ENCODE measurements at regions not wholly inside any gene's neighbourhood (a gene's known extent, or its start where the extent isn't known, plus 50 kb on each side); places are given as distances from the start of the nearest gene placed in this dataset.
"Not testable (repeated sequence)": the region's sequence is repeated elsewhere in the genome, so short reads cannot be mapped to it uniquely, and the experiment has no call there.

DNA sequence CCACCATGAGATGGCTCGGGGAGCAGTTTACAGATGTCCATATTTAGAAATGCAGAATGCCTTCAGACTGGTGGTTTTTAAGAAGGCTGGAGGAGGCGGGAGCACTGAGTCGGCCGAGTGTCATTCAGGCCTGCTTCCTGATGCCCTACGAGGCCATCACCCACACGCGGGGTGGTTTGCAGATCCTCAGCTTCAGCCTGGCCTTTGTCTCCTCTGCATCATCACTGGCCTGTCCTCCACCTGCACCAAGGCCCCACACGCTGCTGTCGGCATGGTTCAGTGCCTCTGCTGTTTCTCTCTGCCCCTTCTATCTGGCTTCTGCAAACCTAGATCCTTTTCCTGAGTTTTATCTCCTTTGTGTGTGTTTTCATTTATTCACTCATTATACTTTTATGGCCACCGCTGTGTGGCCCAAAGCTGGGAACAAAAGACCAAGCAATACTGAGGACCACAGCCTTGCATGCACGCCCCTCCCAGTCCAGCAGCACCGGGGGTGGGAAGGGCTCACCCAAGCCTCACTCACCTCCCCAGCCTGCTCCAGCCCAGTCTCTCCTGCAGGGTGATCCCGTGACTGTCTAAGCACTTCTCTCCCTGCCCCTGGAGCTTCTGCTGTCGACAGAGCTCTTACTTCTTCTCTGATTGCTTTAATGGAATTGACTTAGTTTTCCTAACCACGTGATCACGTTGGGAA lies 240.8 kb downstream of the TEX29 start:
- no peak for DNase-seq

DNA sequence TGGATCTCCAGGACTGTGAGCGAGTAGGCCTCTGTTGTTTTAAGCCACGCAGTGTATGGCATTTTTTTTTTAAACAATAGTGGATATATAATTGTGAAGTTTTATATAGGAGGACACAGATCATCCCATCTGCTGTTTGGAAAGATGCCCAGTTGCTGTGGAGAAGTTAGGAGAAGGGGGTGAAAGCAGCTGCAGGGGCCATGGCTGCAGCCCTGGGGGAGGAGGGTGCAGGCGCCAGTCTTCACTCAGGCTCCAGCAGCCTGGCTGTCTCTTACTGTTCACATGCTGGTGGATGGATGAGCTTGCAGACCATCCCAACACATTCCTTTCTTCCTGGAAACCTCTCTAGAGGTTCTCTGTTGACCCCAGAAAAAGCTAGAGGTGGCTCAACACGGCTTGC lies 242.3 kb downstream of the TEX29 start:
- DNase-seq = no peak

DNA sequence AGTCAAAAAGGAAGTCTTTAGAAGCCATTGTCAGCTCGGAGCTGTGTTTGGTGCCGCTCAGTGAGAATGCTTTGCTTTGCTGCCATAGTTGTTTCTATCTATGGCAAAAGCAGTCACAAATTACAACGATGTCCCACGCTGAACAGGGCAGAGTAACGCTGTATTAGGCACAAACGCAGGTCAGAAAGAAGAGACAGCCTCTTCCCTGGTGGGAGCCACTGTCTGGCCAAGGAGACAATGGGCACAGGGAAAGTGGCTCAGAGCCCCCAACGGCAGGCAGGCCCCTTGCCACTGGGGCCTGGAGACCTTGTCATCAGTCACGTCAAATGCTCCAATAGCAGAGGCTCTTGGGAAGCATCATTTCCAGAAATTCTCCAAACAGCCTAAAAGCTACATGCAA lies 244.2 kb downstream of the TEX29 start:
- DNase-seq = no peak

- DNase-seq = no peak
Measured at GRCh38 chr13:111565400-111565799, 245.0 kb downstream of the TEX29 start.

- no peak for DNase-seq
Measured at GRCh38 chr13:111566567-111566966, 246.1 kb downstream of the TEX29 start.

DNA sequence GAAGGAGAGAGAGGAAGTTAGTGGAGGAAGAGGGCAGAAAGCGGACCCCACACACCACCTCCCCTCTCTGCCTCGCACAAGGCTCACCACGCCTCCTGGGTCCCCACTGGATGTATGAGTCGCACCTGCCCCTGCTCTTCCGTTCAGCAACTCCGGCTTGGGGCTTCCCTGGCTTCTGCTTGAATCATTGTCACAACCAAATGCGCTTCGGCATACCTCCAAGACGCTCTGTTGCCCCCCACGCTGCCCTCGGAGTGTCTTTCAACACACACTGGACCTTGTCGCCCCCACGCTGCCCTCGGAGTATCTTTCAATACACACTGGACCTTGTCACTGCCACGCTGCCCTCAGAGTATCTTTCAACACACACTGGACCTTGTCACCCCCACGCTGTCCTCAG lies 247.2 kb downstream of the TEX29 start:
- DNase-seq = no peak

DNA sequence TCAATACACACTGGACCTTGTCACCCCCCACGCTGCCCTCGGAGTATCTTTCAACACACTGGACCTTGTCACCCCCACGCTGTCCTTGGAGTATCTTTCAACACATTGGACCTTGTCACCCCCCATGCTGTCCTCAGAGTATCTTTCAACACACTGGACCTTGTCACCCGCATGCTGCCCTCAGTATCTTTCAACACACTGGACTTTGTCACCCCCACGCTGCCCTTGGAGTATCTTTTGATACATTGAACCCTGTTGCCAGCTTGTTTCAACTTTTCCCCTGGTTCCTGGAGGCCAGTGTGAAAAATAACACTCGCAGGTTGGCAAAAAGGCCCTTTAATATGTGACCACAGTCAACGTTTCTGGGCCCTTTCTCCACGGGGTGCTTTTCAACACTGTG lies 247.8 kb downstream of the TEX29 start:
- DNase-seq = no peak

GRCh38 chr13:111570911-111571310 lies 250.5 kb downstream of the TEX29 start:
- no peak for DNase-seq

DNA sequence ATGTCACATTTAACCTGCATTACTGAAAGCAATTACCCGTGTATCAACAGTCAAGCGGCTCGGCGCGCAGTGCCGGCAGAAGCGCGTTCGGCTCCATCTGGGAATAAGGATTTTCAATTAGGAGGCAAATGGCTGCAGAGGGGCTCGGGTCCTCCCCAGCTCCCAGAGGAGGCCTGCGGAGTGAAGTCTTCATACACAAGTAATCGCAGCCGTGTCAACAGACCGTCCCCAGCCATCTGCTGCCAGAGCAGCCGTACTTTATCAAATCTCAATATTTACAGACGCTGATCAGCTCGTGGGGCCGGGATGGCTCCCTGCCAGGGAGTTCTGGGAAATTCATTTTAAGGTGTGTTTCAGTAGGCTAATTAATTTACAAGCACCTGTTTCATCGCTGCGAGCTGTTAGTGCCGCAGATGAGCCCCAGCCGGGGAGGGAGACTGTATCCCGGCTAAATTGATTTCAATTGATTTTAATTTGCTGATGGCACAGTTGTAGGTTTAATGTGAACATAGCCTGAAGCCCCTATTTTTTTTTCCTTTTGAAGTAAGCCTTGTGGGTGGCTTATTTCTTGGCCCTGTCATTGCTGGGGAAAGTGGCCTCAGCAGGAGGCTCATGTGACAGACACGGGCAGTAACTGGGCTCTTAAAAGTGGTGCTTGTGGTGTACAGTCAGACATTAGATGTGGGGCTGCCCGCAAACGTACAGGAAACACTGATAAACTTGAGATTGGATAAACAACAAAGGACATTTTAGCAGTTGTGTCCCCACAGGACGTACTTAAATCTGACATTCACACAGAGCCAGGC lies 252.7 kb downstream of the TEX29 start:
- no peak for DNase-seq

DNA sequence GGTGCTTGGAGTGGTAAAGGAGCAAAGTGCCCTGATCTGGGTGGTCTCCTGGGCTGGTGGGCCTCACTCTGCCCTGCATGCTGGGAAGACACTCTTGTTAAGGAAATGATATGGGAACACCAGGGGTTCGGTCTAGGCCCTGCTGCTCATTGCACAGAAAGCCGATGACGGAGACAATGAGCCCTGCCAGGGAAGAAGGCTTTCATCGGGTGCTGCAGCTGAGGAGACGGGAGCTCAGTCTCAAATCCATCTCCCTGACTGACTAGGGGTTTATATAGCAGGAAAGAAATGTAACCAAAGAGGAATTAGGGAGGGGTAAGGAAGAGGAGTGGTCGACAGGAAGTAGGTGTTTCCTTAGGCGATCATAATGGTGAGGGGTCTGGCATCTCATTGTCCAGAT lies 253.4 kb downstream of the TEX29 start:
- no peak for DNase-seq

GRCh38 chr13:111575276-111575675 lies 254.8 kb downstream of the TEX29 start:
- no peak for DNase-seq

DNA sequence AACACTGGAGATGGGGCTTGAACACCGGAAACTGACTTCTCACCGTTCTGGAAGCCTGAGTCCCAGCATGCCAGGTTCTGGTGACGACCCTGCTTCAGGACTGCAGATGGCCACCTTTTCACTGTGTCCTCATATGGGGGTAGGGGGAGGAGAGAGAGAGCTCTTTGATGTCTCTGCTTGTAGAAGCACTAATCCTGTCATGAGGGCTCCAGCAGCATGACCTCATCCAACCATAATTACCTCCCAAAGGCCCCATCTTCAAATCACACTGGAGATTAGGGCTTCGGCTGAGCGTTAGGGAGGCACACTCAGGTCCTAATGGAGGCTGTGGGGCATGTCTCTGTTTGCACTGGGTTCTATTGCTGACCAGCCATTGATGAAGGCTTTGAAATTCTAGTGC lies 255.3 kb downstream of the TEX29 start:
- DNase-seq = no peak

- no peak for DNase-seq
Measured at GRCh38 chr13:111577208-111577828, 256.9 kb downstream of the TEX29 start.

GRCh38 chr13:111577956-111578605 lies 257.6 kb downstream of the TEX29 start:
- DNase-seq = no peak

GRCh38 chr13:111584101-111584672 lies 263.7 kb downstream of the TEX29 start:
- no peak for DNase-seq

DNA sequence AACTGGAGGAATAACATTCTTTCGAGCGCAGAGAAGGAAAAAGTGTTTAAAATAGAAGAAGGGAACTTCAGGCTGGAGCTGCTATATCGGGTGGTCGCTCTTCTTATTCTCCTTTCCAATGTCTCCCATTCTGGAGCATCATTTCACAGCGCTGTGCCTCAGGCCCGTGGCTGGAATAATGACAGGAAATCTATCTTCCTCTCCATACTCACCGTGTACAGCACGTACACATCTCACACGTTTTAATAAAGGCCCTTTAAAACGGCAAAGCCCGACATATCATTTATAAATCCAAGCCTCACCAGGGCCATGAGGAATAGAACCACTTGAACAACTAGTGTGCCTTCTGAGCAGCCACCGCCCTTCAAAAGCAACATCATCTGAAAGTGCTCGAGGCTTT lies 264.4 kb downstream of the TEX29 start:
- no peak for DNase-seq

DNA sequence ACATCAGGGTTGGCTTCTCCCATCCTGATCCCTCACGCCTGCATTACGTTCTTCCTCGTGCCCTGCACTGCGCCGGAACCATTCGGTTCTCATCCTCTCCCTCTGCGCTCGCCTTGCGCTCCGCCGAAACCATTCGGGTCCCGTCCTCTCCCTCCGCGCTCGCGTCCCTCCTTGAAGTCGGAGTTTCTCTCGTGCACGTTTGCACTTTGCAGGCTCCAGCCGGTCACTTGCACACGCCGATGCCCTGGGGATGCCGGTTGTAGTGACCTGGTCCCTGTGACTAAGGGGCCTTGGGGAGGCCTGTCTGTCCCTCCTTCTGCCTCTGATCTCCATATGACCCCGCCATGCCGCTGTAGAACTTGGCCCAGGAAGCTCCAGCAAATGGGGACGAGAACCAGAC lies 265.8 kb downstream of the TEX29 start:
- no peak for DNase-seq

DNA sequence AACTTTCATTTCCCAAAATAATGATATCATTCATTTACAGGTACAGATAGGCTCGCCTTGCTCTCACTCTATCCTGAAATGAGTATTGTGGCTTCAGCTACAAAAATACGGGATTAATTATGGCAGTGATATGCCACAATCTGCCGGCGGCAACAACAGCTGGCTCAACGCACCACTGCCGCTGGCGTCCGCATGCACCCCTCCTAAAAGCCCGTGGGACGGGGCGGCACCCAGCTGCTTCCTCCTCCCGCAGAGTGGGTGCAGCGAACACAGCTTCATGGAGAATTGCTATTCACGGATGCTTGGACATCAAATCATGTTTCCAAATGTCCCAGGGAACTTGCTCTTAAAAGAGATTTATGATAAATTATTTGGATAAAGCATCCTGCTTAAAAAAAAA lies 266.8 kb downstream of the TEX29 start:
- DNase-seq = no peak

- DNase-seq = no peak
Measured at GRCh38 chr13:111589321-111589720, 268.9 kb downstream of the TEX29 start.

DNA sequence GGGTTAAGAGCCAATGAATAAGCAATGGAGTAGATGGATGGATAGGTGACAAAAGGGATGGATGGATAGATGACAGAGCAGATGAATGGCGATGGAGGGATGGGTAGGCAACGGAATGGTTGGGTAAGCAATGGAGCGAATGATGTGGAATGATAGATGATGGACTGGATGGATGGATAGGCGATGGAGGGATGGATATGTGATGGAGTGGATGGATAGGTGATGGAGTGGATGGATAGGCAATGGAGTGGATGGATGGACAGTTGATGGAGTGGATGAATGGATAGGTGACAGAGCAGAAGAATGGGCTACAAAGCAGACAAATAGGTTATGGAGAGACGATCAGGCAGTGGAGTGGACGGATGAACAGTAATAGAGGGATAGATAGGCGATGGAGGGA lies 269.6 kb downstream of the TEX29 start:
- DNase-seq = no peak

- DNase-seq = no peak
Measured at GRCh38 chr13:111590796-111591195, 270.4 kb downstream of the TEX29 start.

GRCh38 chr13:111593490-111593889 lies 273.0 kb downstream of the TEX29 start:
- not testable (repeated sequence) for DNase-seq

DNA sequence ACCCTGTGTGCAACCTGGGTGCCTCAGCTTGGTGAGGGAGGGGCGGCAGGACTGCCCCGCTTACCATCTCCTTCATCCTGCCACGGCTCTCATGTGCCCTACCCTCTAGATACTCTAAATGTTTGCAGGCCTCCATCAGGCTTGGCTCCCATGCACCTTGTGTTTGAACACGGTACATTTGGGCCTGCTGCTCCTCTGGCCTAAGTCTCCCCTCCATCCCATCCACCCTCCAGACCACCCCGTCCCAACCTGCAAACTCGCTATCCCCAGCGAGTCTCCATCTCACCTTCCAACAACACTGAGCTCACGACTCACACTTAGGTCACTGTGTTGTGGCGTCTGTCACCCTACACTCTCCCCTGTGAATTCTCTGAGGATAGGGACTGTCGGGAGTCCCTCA lies 274.2 kb downstream of the TEX29 start:
- no peak for DNase-seq
